ENCODE measurements at regions not wholly inside any gene's neighbourhood (a gene's known extent, or its start where the extent isn't known, plus 50 kb on each side); places are given as distances from the start of the nearest gene placed in this dataset.

- no peak for TF ChIP-seq ZNF843 (tag by site-specific recombination; IDR thresholded peaks at IDR 0.05)
- no peak for TF ChIP-seq ZNF416 (tag by site-specific recombination; IDR thresholded peaks at IDR 0.05)
- no peak for TF ChIP-seq GFI1B (tag by site-specific recombination; IDR thresholded peaks at IDR 0.05)
- no peak for TF ChIP-seq ZNF501 (tag by site-specific recombination; IDR thresholded peaks at IDR 0.05)
- TF ChIP-seq, protein P1, sequence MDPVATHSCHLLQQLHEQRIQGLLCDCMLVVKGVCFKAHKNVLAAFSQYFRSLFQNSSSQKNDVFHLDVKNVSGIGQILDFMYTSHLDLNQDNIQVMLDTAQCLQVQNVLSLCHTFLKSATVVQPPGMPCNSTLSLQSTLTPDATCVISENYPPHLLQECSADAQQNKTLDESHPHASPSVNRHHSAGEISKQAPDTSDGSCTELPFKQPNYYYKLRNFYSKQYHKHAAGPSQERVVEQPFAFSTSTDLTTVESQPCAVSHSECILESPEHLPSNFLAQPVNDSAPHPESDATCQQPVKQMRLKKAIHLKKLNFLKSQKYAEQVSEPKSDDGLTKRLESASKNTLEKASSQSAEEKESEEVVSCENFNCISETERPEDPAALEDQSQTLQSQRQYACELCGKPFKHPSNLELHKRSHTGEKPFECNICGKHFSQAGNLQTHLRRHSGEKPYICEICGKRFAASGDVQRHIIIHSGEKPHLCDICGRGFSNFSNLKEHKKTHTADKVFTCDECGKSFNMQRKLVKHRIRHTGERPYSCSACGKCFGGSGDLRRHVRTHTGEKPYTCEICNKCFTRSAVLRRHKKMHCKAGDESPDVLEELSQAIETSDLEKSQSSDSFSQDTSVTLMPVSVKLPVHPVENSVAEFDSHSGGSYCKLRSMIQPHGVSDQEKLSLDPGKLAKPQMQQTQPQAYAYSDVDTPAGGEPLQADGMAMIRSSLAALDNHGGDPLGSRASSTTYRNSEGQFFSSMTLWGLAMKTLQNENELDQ (tag by site-specific recombination; IDR thresholded peaks at IDR 0.05; ENCODE audit: low read depth): no peak
- no peak for TF ChIP-seq PATZ1 (tag by site-specific recombination; IDR thresholded peaks at IDR 0.05)
- no peak for TF ChIP-seq SALL2 (tag by site-specific recombination; IDR thresholded peaks at IDR 0.05; ENCODE audit: borderline replicate concordance)
- TF ChIP-seq ZNF561 (tag by site-specific recombination; IDR thresholded peaks at IDR 0.05; ENCODE audit: borderline replicate concordance): no peak
- no peak for TF ChIP-seq TSHZ1 (tag by site-specific recombination; IDR thresholded peaks at IDR 0.05; ENCODE audit: borderline replicate concordance)
- no peak for TF ChIP-seq ZNF529 (tag by site-specific recombination; IDR thresholded peaks at IDR 0.05; ENCODE audit: insufficient replicate concordance)
- no peak for TF ChIP-seq ZNF433 (tag by site-specific recombination; IDR thresholded peaks at IDR 0.05; ENCODE audit: low read depth)
- TF ChIP-seq ZNF610 (tag by site-specific recombination; IDR thresholded peaks at IDR 0.05; ENCODE audit: borderline replicate concordance): no peak
- TF ChIP-seq TRIM28 (IDR thresholded peaks at IDR 0.05; ENCODE audit: borderline replicate concordance, low read length): no peak
- H3K27ac ChIP-seq (ENCODE audit: extremely low read depth, low read depth, low read length): no peak overlapping the region
- CTCF ChIA-PET: no interaction called here
- H3K9me3 ChIP-seq (ENCODE audit: control insufficient read depth, insufficient read depth, low read depth, low read length): no peaks in the 10 kb centered on the region
- POLR2A ChIA-PET: no interaction called here
- H3K4me3 ChIP-seq (ENCODE audit: low read depth, low read length): no peak overlapping the region
- no peaks in the 10 kb centered on the region for H3K36me3 ChIP-seq (ENCODE audit: control insufficient read depth in 2 of 2, insufficient read depth in 1 of 2, low read length in 2 of 2)
- H3K4me1 ChIP-seq (ENCODE audit: control insufficient read depth, insufficient read depth, low read length): no peaks in the 10 kb centered on the region
These were observed 1463.5 kb upstream of the MIR17HG start for GRCh38 chr13:89883893-89884448.

DNA sequence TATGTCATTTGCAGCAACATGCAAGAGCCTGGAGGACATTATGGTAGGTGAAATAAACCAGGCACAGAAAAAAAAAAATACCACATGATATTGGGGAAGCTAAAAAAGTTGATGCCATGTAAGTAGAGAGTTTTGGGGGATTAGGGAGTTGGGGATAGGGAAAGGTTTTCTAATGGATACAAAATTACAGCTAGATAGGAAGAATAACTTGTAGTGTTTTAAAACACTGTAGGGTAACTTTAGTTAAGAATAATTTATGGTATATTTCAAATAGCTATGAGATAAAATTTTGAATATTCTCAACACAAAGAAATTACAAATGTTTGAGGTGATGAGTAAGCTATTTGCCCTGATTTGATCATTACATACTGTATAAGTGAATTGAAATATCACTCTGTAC, 1456.7 kb upstream of the MIR17HG start:
- POLR2A ChIA-PET: no interaction called here
- TF ChIP-seq ZBTB6 (tag by site-specific recombination; IDR thresholded peaks at IDR 0.05) (no peak), EGR2 (tag by site-specific recombination; IDR thresholded peaks at IDR 0.05; ENCODE audit: low read depth) (no peak), ZNF571 (tag by site-specific recombination; IDR thresholded peaks at IDR 0.05) (no peak), ZFHX2 (tag by site-specific recombination; conservative IDR thresholded peaks at IDR 0.05) (no peak), ZNF423 (tag by site-specific recombination; IDR thresholded peaks at IDR 0.05) (no peak), IKZF3 (tag by site-specific recombination; IDR thresholded peaks at IDR 0.05) (no peak)
- TF ChIP-seq, protein P2, sequence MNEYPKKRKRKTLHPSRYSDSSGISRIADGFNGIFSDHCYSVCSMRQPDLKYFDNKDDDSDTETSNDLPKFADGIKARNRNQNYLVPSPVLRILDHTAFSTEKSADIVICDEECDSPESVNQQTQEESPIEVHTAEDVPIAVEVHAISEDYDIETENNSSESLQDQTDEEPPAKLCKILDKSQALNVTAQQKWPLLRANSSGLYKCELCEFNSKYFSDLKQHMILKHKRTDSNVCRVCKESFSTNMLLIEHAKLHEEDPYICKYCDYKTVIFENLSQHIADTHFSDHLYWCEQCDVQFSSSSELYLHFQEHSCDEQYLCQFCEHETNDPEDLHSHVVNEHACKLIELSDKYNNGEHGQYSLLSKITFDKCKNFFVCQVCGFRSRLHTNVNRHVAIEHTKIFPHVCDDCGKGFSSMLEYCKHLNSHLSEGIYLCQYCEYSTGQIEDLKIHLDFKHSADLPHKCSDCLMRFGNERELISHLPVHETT (tag by site-specific recombination; IDR thresholded peaks at IDR 0.05): no peak
- TF ChIP-seq, protein P3, sequence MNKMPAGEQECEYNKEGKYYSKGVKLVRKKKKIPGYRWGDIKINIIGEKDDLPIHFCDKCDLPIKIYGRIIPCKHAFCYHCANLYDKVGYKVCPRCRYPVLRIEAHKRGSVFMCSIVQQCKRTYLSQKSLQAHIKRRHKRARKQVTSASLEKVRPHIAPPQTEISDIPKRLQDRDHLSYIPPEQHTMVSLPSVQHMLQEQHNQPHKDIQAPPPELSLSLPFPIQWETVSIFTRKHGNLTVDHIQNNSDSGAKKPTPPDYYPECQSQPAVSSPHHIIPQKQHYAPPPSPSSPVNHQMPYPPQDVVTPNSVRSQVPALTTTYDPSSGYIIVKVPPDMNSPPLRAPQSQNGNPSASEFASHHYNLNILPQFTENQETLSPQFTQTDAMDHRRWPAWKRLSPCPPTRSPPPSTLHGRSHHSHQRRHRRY (tag by site-specific recombination; IDR thresholded peaks at IDR 0.05): no peak
- TF ChIP-seq, protein P4, sequence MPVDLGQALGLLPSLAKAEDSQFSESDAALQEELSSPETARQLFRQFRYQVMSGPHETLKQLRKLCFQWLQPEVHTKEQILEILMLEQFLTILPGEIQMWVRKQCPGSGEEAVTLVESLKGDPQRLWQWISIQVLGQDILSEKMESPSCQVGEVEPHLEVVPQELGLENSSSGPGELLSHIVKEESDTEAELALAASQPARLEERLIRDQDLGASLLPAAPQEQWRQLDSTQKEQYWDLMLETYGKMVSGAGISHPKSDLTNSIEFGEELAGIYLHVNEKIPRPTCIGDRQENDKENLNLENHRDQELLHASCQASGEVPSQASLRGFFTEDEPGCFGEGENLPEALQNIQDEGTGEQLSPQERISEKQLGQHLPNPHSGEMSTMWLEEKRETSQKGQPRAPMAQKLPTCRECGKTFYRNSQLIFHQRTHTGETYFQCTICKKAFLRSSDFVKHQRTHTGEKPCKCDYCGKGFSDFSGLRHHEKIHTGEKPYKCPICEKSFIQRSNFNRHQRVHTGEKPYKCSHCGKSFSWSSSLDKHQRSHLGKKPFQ (tag by site-specific recombination; IDR thresholded peaks at IDR 0.05): no peak

More for the DNA sequence above, 1456.7 kb upstream of the MIR17HG start:
- no peak overlapping the region for H3K27ac ChIP-seq (ENCODE audit: extremely low read depth, low read depth, low read length)
- H3K9me3 ChIP-seq (ENCODE audit: control insufficient read depth, insufficient read depth, low read depth, low read length): no peaks in the 10 kb centered on the region
- H3K4me1 ChIP-seq (ENCODE audit: control insufficient read depth, insufficient read depth, low read length): no peaks in the 10 kb centered on the region
- H3K36me3 ChIP-seq (ENCODE audit: control insufficient read depth in 2 of 2, insufficient read depth in 1 of 2, low read length in 2 of 2): no peaks in the 10 kb centered on the region
- CTCF ChIA-PET: no interaction called here
- H3K4me3 ChIP-seq (ENCODE audit: low read depth, low read length): no peak overlapping the region

Measured in HEK293 (cell line).